Liver (tissue), 8 donors: ENCODE measurements at regions not wholly inside any gene's neighbourhood (a gene's known extent, or its start where the extent isn't known, plus 50 kb on each side); places are given as distances from the start of the nearest gene placed in this dataset.

ENCODE experiments used
- DNase-seq: peaks from one replicate; pipeline ENCODE4 v3.0.0-alpha.2; 2017; ENCODE audit warnings: low spot score
- H3K27ac ChIP-seq, 2 donors: one replicate each; pipeline ENCODE4 v1.7.0; 2013; ENCODE audit warnings: inconsistent platforms in 2 of 2, low read length in 2 of 2, control low read depth in 1 of 2, low read depth in 1 of 2, mild to moderate bottlenecking in 1 of 2
- H3K27me3 ChIP-seq, 4 donors: one replicate each; pipeline versions ENCODE4 v1.6.1 to v1.7.0; 2013; ENCODE audit warnings: low read length in 3 of 4, inconsistent platforms in 1 of 4, mild to moderate bottlenecking in 1 of 4, moderate library complexity in 1 of 4; ENCODE audit not compliant: control insufficient read depth in 4 of 4, insufficient read depth in 4 of 4
- H3K36me3 ChIP-seq, 4 donors: one replicate each; pipeline versions ENCODE4 v1.6.1 to v1.7.0; 2013; ENCODE audit warnings: low read length in 3 of 4, mild to moderate bottlenecking in 3 of 4, low read depth in 1 of 4, moderate library complexity in 1 of 4; ENCODE audit not compliant: control insufficient read depth in 4 of 4, insufficient read depth in 3 of 4
- H3K4me1 ChIP-seq, 4 donors: one replicate each; pipeline versions ENCODE4 v1.6.1 to v1.7.0; 2013; ENCODE audit warnings: low read length in 3 of 4, mild to moderate bottlenecking in 3 of 4, moderate library complexity in 1 of 4; ENCODE audit not compliant: control insufficient read depth in 4 of 4, insufficient read depth in 4 of 4
- H3K4me3 ChIP-seq, 3 donors: one replicate each; pipeline versions ENCODE4 v1.6.1 to v1.7.0; 2013; ENCODE audit warnings: low read length in 3 of 3, control low read depth in 1 of 3, low read depth in 1 of 3, mild to moderate bottlenecking in 1 of 3
- H3K9ac ChIP-seq, 2 donors: one replicate each; pipeline ENCODE4 v1.7.0; 2013; ENCODE audit warnings: low read length in 2 of 2, mild to moderate bottlenecking in 2 of 2, moderate library complexity in 2 of 2, control low read depth in 1 of 2, low read depth in 1 of 2
- H3K9me3 ChIP-seq, 4 donors: one replicate each; pipeline versions ENCODE4 v1.6.1 to v1.7.0; 2013; ENCODE audit warnings: low read length in 3 of 4; ENCODE audit not compliant: control insufficient read depth in 4 of 4
- EGR1 ChIP-seq, 2 donors: IDR thresholded peaks; 2 replicates each; pipeline ENCODE4 v1.6.1; 2016 to 2018; ENCODE audit warnings: antibody characterized with exemption in 2 of 2, low read depth in 2 of 2
- FOXA1 ChIP-seq: IDR thresholded peaks from 2 replicates; pipeline ENCODE4 v1.6.1; 2016; ENCODE audit warnings: antibody characterized with exemption
- FOXA2 ChIP-seq: IDR thresholded peaks from 2 replicates; pipeline ENCODE4 v1.6.1; 2016; ENCODE audit warnings: antibody characterized with exemption
- GABPA ChIP-seq, 2 donors: IDR thresholded peaks in 1 of 2; conservative IDR thresholded peaks in 1 of 2; 2 replicates each; pipeline ENCODE4 v1.6.1; 2016; ENCODE audit warnings: antibody characterized with exemption in 2 of 2, mild to moderate bottlenecking in 1 of 2, moderate library complexity in 1 of 2
- HNF4A ChIP-seq, 2 donors: conservative IDR thresholded peaks; 2 replicates each; pipeline ENCODE4 v1.6.1; 2016; ENCODE audit warnings: antibody characterized with exemption in 2 of 2, mild to moderate bottlenecking in 2 of 2
- JUND ChIP-seq, 2 donors: IDR thresholded peaks; 2 replicates each; pipeline ENCODE4 v1.6.1; 2016; ENCODE audit warnings: antibody characterized with exemption in 2 of 2
- NR2F2 ChIP-seq: IDR thresholded peaks from 2 replicates; pipeline ENCODE4 v1.6.1; 2016; ENCODE audit warnings: antibody characterized with exemption
- RAD21 ChIP-seq, 2 donors: IDR thresholded peaks; 2 replicates each; pipeline ENCODE4 v1.6.1; 2016; ENCODE audit warnings: antibody characterized with exemption in 2 of 2, mild to moderate bottlenecking in 2 of 2
- RXRA ChIP-seq, 2 donors: IDR thresholded peaks; 2 replicates each; pipeline ENCODE4 v1.6.1; 2017 to 2018; ENCODE audit warnings: antibody characterized with exemption in 2 of 2, mild to moderate bottlenecking in 1 of 2
- SP1 ChIP-seq: IDR thresholded peaks from 2 replicates; pipeline ENCODE4 v1.6.1; 2018; ENCODE audit warnings: antibody characterized with exemption, mild to moderate bottlenecking
- TAF1 ChIP-seq: conservative IDR thresholded peaks from 2 replicates; pipeline ENCODE4 v1.6.1; 2016; ENCODE audit warnings: antibody characterized with exemption, mild to moderate bottlenecking
- YY1 ChIP-seq: IDR thresholded peaks from 2 replicates; pipeline ENCODE4 v1.6.1; 2016; ENCODE audit warnings: antibody characterized with exemption, mild to moderate bottlenecking
- WGBS: extraction: QIAGEN DNeasy Blood & Tissue Kit; methylation state at CpG from one replicate; pipeline ENCODE4 v1.1.7; 2013; 5-methylcytosine and 5-hydroxymethylcytosine counted together
- TF ChIP-seq, protein P1 (sequence below): IDR thresholded peaks from 2 replicates; pipeline ENCODE4 v1.6.1; 2016; ENCODE audit warnings: antibody characterized with exemption, mild to moderate bottlenecking
- TF ChIP-seq, protein P2 (sequence below): fragments of 150-350 bp; IDR thresholded peaks from 2 replicates; pipeline ENCODE4 v1.5.1; 2017; ENCODE audit warnings: improper control_type of control experiment, low read depth, low read length; ENCODE audit not compliant: missing input control
- TF ChIP-seq, protein P3 (sequence below): IDR thresholded peaks from 2 replicates; pipeline ENCODE4 v1.6.1; 2016; ENCODE audit warnings: antibody characterized with exemption
- TF ChIP-seq, protein P4 (sequence below): IDR thresholded peaks from 2 replicates; pipeline ENCODE4 v1.6.1; 2016; ENCODE audit warnings: antibody characterized with exemption
- donor health status: healthy.
- donor health status: healthy.
- donor health status: healthy.
- donor health status: healthy.
- donor health status: healthy.

DNA sequence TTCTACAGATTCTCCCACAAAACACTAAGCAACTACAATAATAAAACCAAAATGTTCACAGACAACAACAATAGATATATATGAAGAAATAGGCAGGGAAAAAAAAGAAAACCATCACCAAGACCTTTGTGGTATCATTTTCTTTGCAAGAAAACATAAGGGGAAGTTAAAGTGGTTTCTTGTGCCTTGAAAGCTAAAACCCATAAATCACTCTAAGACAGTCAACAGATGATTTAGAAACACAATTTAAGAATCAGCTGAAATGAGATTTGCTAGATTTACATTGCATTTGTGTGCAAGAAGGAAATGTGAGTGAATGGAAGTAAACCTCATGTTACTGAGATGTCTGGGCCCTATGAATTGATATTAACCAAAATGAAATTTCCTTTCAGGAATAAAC lies 1265.4 kb upstream of the GJE1 start:
- Histone ChIP-seq H3K4me1 (no peaks in the 10 kb centered on the region), H3K27me3 (no peaks in the 10 kb centered on the region), H3K9me3 (no peaks in the 10 kb centered on the region), H3K27ac (no peak overlapping the region), H3K9ac (no peak overlapping the region), H3K4me3 (no peak overlapping the region), H3K36me3 (no peaks in the 10 kb centered on the region)
- DNase-seq = no peak
- TF ChIP-seq EGR1 (IDR thresholded peaks at IDR 0.05; ENCODE audit: low read depth in 2 of 2) (no peak), GABPA (IDR thresholded peaks at IDR 0.05 in 1 of 2, conservative IDR thresholded peaks at IDR 0.05 in 1 of 2) (no peak), RXRA (IDR thresholded peaks at IDR 0.05) (no peak), HNF4A (conservative IDR thresholded peaks at IDR 0.05) (no peak), SP1 (no peak), TAF1 (no peak), YY1 (no peak), NR2F2 (no peak)
- TF ChIP-seq, protein P1, sequence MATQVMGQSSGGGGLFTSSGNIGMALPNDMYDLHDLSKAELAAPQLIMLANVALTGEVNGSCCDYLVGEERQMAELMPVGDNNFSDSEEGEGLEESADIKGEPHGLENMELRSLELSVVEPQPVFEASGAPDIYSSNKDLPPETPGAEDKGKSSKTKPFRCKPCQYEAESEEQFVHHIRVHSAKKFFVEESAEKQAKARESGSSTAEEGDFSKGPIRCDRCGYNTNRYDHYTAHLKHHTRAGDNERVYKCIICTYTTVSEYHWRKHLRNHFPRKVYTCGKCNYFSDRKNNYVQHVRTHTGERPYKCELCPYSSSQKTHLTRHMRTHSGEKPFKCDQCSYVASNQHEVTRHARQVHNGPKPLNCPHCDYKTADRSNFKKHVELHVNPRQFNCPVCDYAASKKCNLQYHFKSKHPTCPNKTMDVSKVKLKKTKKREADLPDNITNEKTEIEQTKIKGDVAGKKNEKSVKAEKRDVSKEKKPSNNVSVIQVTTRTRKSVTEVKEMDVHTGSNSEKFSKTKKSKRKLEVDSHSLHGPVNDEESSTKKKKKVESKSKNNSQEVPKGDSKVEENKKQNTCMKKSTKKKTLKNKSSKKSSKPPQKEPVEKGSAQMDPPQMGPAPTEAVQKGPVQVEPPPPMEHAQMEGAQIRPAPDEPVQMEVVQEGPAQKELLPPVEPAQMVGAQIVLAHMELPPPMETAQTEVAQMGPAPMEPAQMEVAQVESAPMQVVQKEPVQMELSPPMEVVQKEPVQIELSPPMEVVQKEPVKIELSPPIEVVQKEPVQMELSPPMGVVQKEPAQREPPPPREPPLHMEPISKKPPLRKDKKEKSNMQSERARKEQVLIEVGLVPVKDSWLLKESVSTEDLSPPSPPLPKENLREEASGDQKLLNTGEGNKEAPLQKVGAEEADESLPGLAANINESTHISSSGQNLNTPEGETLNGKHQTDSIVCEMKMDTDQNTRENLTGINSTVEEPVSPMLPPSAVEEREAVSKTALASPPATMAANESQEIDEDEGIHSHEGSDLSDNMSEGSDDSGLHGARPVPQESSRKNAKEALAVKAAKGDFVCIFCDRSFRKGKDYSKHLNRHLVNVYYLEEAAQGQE = no peak
- TF ChIP-seq, protein P2, sequence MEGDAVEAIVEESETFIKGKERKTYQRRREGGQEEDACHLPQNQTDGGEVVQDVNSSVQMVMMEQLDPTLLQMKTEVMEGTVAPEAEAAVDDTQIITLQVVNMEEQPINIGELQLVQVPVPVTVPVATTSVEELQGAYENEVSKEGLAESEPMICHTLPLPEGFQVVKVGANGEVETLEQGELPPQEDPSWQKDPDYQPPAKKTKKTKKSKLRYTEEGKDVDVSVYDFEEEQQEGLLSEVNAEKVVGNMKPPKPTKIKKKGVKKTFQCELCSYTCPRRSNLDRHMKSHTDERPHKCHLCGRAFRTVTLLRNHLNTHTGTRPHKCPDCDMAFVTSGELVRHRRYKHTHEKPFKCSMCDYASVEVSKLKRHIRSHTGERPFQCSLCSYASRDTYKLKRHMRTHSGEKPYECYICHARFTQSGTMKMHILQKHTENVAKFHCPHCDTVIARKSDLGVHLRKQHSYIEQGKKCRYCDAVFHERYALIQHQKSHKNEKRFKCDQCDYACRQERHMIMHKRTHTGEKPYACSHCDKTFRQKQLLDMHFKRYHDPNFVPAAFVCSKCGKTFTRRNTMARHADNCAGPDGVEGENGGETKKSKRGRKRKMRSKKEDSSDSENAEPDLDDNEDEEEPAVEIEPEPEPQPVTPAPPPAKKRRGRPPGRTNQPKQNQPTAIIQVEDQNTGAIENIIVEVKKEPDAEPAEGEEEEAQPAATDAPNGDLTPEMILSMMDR = no peak

DNA sequence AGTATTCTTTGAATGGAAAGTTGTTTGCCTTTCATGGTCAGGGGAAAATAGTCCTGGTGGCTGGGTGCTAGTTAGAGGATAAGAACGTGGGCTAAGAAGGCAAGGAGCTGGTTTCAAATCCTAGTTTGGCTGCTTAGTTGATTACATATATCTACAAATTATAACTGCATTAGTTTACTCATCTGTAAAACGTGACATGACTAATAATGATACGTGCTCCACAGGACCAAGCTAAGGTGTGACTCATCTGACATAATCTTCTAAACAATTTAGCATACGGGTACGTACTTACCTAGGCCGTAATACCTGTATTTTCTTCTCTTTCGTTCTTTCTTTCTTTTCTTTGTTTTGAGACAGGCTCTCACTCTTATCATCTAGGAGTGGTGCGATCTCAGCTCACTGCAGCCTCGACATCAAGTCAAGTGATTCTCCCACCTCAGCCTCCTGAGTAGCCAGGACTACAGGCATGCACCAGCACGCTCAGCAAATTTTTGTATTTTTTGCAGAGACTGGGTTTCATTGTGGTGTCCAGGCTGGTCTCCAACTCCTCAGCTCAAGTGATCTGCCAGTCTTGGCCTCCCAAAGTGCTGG lies 1274.2 kb upstream of the GJE1 start:
- Histone ChIP-seq H3K27me3 (no peaks in the 10 kb centered on the region), H3K4me3 (no peak overlapping the region), H3K9me3 (no peaks in the 10 kb centered on the region), H3K27ac (peak overlapping the region in 1 of 2 donors; percentile 9), H3K4me1 (no peaks in the 10 kb centered on the region), H3K36me3 (no peaks in the 10 kb centered on the region), H3K9ac (no peak overlapping the region)
- TF ChIP-seq RXRA (IDR thresholded peaks at IDR 0.05) (no peak), RAD21 (IDR thresholded peaks at IDR 0.05) (no peak), SP1 (no peak), FOXA2 (no peak), TAF1 (no peak), YY1 (no peak), JUND (IDR thresholded peaks at IDR 0.05) (no peak), FOXA1 (no peak), EGR1 (IDR thresholded peaks at IDR 0.05; ENCODE audit: low read depth in 2 of 2) (no peak), NR2F2 (no peak), HNF4A (conservative IDR thresholded peaks at IDR 0.05) (no peak)
- TF ChIP-seq, protein P2 = no peak
- TF ChIP-seq, protein P3, sequence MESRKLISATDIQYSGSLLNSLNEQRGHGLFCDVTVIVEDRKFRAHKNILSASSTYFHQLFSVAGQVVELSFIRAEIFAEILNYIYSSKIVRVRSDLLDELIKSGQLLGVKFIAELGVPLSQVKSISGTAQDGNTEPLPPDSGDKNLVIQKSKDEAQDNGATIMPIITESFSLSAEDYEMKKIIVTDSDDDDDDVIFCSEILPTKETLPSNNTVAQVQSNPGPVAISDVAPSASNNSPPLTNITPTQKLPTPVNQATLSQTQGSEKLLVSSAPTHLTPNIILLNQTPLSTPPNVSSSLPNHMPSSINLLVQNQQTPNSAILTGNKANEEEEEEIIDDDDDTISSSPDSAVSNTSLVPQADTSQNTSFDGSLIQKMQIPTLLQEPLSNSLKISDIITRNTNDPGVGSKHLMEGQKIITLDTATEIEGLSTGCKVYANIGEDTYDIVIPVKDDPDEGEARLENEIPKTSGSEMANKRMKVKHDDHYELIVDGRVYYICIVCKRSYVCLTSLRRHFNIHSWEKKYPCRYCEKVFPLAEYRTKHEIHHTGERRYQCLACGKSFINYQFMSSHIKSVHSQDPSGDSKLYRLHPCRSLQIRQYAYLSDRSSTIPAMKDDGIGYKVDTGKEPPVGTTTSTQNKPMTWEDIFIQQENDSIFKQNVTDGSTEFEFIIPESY = no peak
- TF ChIP-seq, protein P1 = no peak
- TF ChIP-seq, protein P4, sequence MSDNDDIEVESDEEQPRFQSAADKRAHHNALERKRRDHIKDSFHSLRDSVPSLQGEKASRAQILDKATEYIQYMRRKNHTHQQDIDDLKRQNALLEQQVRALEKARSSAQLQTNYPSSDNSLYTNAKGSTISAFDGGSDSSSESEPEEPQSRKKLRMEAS = no peak
- 77% methylated on average over 10 of the region's 10 CpGs for WGBS
- no peak for DNase-seq
